ENCODE measurements at regions not wholly inside any gene's neighbourhood (a gene's known extent, or its start where the extent isn't known, plus 50 kb on each side); places are given as distances from the start of the nearest gene placed in this dataset.

DNA sequence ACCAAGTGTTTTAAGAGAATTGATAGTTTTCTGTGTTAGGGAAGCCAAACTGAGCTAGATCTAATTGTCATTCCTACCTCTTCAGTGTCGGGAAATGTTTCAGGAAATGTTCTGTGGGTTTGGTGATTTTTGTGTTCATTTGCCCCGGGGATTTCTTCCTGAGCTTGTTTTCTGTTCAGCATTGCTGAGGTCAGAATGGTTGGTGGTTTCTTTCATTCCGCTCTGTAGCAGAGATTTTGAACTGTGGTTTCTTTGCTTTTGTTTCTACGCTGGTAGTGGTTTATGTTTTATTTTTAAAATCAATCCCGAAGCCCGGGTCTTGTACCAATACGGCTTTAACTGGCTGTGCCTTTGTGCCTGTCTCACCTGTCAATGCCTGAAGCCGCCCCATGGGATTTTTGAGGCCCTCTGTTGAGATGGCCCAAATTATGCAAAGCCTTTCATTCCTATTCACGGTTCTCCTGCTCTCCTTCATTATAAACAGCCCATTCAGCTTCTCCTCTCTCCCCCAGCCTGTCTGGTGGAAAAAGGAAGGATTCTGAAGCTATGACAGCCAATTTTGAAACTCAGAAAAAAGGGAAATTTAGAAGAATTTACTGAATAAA is 417.2 kb upstream of the KAZN start:
- Histone ChIP-seq H3K4me1 (no peaks in the 10 kb centered on the region), H3K27ac (replicated peaks) (no peak overlapping the region), H3K4me3 (no peak overlapping the region), H3K36me3 (no peaks in the 10 kb centered on the region), H3K9me3 (replicated peaks) (no peaks in the 10 kb centered on the region), H3K27me3 (ENCODE audit: low read depth) (peaks cover 33% of the 10 kb centered on the region)
- TF ChIP-seq, protein P1, sequence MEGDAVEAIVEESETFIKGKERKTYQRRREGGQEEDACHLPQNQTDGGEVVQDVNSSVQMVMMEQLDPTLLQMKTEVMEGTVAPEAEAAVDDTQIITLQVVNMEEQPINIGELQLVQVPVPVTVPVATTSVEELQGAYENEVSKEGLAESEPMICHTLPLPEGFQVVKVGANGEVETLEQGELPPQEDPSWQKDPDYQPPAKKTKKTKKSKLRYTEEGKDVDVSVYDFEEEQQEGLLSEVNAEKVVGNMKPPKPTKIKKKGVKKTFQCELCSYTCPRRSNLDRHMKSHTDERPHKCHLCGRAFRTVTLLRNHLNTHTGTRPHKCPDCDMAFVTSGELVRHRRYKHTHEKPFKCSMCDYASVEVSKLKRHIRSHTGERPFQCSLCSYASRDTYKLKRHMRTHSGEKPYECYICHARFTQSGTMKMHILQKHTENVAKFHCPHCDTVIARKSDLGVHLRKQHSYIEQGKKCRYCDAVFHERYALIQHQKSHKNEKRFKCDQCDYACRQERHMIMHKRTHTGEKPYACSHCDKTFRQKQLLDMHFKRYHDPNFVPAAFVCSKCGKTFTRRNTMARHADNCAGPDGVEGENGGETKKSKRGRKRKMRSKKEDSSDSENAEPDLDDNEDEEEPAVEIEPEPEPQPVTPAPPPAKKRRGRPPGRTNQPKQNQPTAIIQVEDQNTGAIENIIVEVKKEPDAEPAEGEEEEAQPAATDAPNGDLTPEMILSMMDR (IDR thresholded peaks at IDR 0.05; ENCODE audit: borderline replicate concordance), result no peak
- no peak for DNase-seq
- intact Hi-C loops (cut with micrococcal nuclease), result no loop called here

DNA sequence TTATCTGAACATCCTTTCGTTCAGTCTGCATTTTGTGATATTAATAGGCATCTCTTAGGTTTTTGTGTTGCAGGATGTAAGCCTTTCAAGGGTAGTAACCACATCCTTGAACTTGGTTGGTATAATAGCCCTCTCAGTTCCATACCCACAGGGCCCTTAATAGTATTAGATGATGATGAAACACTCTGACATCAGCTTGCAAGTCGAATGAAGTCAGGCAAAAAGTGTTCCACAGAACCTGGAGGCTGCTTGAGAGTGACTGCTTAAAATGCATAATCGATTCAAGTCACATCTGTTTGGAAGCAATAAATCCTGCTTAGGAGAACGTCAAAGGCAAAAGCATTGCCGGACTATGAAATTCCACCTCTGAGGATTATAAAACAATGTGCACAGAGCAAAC is 415.6 kb upstream of the KAZN start:
- no peak for DNase-seq
- no peaks in the 10 kb centered on the region for H3K9me3 ChIP-seq (replicated peaks)
- no peaks in the 10 kb centered on the region for H3K4me1 ChIP-seq
- no peaks in the 10 kb centered on the region for H3K36me3 ChIP-seq
- H3K27ac ChIP-seq (replicated peaks), result no peak overlapping the region
- no peak overlapping the region for H3K4me3 ChIP-seq
- H3K27me3 ChIP-seq (ENCODE audit: low read depth), result peaks cover 38% of the 10 kb centered on the region
- intact Hi-C loops (cut with micrococcal nuclease), result no loop called here
- TF ChIP-seq, protein P1 (IDR thresholded peaks at IDR 0.05; ENCODE audit: borderline replicate concordance), result no peak

DNA sequence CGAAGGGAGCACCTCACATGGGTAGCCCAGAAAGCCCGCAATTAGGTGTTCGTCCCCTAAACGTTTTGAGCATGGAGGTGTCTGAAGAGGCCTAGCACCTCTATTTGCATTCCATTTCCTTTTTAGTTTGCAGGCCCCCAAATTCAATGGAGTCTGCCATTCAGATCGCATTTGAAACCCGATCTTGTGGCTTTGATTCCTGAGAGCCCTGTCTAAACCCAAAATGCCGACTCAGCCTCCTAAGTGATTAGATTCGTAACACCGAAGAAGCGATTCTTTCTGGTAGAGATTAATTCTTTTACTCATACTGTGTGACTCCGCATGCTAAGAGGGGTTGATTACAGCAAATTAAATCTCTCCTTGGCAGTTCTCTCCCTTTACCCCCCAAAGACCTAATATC is 415.2 kb upstream of the KAZN start:
- Histone ChIP-seq H3K27ac (replicated peaks) (no peak overlapping the region), H3K4me1 (no peaks in the 10 kb centered on the region), H3K36me3 (no peaks in the 10 kb centered on the region), H3K27me3 (ENCODE audit: low read depth) (peaks cover 39% of the 10 kb centered on the region), H3K9me3 (replicated peaks) (no peaks in the 10 kb centered on the region), H3K4me3 (no peak overlapping the region)
- intact Hi-C loops (cut with micrococcal nuclease), result no loop called here
- no peak for DNase-seq
- TF ChIP-seq, protein P1 (IDR thresholded peaks at IDR 0.05; ENCODE audit: borderline replicate concordance), result no peak

DNA sequence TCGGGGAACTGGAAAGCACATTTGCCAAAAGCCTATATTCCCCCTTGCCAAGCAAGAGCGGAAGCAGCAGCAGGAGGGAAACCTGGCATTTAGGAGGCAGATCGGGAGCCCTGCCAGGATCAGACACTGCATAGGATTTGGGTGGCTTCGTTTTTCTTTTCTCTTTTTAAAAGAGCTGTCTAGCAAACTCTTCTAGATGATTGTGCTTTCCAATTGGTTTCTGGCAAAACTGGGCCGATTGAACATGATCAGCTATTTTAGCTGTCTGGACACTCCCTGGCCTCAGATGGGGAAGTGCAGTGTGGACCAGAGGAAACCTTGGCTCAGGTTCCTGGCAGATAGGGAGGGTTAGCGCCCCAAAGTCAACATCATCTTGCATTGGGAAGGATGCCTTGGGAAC is 414.0 kb upstream of the KAZN start:
- TF ChIP-seq, protein P1 (IDR thresholded peaks at IDR 0.05; ENCODE audit: borderline replicate concordance), result no peak
- peaks cover 37% of the 10 kb centered on the region for H3K27me3 ChIP-seq (ENCODE audit: low read depth)
- H3K4me3 ChIP-seq, result no peak overlapping the region
- H3K4me1 ChIP-seq, result no peaks in the 10 kb centered on the region
- no peak for DNase-seq
- no peaks in the 10 kb centered on the region for H3K36me3 ChIP-seq
- intact Hi-C loops (cut with micrococcal nuclease), result no loop called here
- no peaks in the 10 kb centered on the region for H3K9me3 ChIP-seq (replicated peaks)
- no peak overlapping the region for H3K27ac ChIP-seq (replicated peaks)

DNA sequence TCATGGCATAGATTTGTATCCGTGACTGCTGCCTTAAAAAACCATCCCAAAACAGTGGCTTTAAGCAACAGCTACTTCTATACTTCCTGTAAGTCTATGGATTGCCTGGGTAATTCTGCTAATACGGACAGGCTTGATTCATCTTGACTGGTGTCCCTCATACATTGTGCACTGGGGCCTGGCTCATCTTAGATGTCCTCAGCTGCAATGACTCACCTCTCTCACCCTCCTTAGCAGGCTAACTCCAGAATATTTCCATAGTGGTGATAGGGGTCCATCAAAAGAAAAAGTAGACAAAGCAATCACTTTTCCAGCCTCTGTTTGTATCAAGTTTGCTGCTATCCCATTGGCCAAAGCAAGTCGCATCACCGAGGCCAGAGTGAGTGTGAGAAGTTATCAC is 409.1 kb upstream of the KAZN start:
- Histone ChIP-seq H3K4me3 (no peak overlapping the region), H3K27me3 (ENCODE audit: low read depth) (peaks cover 19% of the 10 kb centered on the region), H3K4me1 (no peaks in the 10 kb centered on the region), H3K27ac (replicated peaks) (no peak overlapping the region), H3K36me3 (no peaks in the 10 kb centered on the region), H3K9me3 (replicated peaks) (no peaks in the 10 kb centered on the region)
- DNase-seq, result no peak
- intact Hi-C loops (cut with micrococcal nuclease), result no loop called here
- TF ChIP-seq, protein P1 (IDR thresholded peaks at IDR 0.05; ENCODE audit: borderline replicate concordance), result no peak

Data from left ventricle myocardium inferior (tissue), 1 donor.